Activated CD4-positive, CD25-positive, alpha-beta regulatory T cell (primary cell): ENCODE measurements at regions not wholly inside any gene's neighbourhood (a gene's known extent, or its start where the extent isn't known, plus 50 kb on each side); places are given as distances from the start of the nearest gene placed in this dataset.
"Not testable (repeated sequence)": the region's sequence is repeated elsewhere in the genome, so short reads cannot be mapped to it uniquely, and the experiment has no call there.

Source experiments
- DNase-seq, 4 experiments: peaks; one replicate each; lab custom pipeline; 2025; lab: John Stamatoyannopoulos, UW

DNA sequence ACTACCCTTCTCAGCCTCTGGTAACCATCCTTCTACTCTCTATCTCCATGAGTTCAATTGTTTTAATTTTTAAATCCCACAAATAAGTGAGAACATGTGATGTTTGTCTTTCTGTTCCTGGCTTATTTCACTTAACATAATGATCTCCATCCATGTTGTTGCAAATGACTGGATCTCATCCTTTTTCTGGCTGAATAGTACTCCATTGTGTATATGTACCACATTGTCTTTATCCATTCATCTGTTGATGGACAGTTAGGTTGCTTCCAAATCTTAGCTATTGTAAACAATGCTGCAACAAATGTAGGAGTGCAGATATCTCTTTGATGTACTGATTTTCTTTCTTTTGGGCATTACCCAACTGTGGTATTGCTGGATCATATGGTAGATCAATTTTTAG is 103.0 kb downstream of the CARTPT start:
- not testable (repeated sequence) for DNase-seq

DNA sequence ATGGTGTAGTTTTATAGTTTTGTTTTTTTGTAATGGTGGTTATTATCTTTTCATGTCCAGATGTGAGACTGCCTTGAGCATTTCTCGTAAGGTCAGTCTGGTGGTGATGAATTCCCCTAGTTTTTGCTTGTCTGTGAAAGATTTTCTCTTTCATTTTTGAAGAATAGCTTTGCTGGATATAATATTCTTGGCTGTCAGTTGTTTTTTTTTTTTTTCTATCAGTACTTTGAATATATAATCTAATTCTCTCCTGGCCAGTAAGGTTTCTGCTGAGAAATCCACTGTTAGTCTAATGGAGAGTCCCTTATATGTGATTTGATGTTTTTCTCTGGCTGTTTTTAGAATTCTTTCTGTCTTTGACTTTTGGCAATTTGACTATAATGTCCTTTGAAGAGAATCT is 106.9 kb downstream of the CARTPT start:
- no peak for DNase-seq

DNA sequence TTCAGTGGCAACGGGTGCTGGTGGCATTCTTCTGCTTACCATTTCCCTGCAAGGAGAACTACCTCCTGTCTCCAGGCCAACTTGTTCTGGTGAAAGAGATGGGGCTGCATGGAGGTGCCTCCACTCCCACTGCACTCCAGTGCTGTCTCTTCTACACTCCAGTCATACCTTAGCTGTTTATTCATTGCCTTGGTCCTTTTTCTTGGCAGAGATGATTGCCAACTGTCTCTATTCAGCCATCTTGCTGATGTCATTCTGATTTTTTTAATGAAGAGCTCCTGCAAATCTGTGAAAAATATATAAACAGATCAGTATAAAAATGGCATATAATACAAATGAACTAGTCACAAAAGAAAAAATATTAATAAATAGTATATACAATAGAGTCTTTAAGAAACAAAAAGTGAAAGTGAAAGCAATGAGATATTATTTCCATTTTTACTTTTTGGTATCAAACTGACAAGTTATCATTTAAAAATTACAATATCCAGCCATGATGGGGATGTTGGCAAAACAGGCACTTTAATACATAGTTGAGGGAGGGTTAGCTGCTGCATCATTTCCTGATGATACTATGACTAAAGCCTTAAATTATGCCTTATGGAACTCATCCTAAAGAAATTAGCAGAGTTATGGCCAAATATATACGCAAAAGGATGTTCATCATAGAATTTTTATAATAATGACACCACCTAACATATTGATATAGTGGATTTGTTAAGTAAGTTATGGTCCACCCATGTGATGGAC is 109.4 kb downstream of the CARTPT start:
- DNase-seq: no peak

DNA sequence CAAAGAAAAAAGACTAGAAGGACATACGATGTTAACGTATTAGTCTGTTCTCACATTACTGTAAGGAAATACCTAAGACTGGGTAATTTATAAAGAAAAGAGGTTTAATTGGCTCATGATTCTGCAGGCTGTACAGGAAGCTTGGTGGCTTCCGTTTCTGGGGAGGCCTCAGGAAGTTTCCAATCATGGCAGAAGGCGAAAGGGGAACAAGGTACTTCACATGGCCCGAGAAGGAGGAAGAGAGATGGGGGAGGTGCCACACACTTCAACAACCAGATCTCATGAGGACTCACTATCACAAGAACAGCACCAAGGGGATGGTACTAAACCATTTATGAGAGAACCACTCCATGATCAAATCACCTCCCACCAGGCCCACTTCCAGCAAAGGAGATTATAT is 110.1 kb downstream of the CARTPT start:
- no peak for DNase-seq

DNA sequence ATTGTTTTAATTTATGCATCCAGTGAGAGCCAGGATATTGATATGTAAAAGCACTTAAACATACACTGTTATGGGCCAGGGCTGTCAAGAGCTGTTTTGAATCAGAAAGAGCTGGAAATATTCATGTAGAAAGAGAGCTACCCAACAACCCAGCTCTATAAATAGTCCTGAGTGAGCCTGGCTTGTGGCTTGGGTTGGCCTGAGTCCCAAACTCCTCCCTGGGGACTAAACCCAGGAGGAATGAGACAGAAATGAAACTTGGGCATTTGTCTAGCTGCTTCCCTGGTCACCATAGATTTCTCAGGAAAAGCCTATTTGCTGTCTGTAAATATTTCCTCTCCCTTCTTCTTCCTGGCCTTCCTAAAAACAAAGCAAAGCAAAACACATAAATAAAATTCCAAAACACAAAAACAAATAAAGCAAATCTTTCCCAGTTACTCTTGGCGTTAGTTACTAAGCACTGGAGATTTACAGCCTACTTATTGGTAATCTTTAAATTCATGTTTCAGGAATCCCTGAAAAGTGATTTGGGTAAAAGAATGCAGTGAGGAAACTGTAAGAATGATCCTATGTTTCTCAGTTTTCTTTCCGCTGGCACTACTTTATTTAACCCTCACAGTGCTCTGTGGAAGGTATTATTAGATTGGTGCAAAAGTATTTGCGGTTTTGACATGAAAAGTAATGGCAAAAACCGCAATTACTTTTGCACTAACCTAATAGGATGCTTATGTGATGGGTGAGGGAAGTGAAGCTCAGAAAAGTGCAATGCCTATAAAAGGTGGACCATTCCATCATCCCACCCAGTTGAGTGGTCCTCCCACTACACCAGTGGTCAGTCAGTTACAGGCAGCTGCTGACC is 111.8 kb downstream of the CARTPT start:
- DNase-seq: no peak

DNA sequence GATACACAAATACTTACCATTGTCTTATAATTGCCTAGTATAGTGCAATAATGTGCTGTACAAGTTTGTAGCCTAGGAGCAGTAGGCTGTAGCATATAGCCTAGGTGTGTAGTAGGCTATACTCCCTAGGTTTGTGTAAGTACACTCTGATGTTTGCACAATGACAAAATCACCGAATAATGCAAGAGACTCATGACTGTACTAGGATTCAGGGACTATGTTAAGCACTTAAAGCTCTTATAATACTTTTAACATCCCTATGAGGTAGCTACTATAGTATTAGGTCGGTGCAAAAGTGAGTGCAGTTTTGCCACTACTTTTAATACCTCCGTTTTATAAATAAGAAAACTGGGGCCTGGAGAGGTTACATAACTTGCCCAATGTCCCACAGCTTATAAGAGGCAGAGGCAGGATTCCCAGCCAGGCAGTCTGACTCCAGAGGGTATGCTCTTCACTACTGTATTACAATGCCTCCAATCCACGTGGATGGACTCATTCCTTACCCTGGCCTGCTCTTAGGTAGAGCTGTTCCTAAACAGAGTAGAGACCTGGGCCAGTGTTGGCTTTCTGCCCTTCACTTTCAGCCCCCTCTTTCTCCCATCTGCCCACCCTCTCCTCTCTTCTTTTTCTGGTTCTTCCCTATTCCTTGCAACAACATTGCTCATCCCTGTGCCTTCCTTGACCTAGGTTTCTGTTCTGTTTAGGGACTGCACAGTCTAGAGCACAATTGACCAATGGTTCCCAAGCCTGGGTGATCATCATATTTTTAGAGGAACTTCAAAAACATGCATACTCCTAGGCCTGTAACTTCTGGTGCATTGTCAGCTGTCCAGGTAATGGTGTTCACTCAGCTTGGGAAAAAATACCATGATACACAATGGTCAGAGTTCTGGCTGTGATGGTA is 114.0 kb downstream of the CARTPT start:
- no peak for DNase-seq

DNA sequence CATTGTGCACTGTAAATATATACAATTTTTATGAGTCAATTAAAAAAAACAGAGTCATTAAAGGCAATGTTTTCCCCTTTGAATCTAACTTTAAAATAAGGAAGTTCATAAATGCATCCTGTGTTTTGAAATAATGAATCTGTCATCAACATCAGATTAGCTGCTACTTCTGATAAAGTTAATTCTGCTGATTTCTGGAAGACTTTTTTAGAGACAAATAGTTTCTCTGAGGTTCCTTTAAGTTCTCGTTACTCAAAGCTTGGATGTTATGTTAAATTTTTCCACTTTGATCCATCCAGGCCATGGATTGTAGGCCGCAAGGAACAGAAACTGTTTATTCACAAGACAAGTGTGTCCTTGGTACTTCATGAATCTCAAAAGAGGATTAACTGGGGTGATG is 115.5 kb downstream of the CARTPT start:
- DNase-seq: no peak

DNA sequence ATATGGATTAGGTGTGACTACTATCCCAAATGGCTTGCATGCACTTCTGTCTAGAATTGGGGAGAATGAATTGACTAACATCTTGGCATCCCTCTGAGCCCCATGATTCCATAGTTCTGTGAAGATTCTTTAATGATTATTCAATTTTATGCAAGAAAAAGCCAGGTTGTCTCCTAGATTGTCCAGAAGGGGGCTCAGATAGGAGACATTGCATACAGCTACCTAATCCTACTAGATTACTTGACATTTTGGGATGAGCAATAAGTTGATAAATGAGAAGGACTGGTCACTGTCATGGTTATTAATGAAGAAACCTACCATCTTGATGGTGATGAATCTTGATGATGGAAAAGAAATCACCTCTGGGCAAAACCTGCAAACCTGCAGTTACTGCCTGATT is 117.0 kb downstream of the CARTPT start:
- no peak for DNase-seq

DNA sequence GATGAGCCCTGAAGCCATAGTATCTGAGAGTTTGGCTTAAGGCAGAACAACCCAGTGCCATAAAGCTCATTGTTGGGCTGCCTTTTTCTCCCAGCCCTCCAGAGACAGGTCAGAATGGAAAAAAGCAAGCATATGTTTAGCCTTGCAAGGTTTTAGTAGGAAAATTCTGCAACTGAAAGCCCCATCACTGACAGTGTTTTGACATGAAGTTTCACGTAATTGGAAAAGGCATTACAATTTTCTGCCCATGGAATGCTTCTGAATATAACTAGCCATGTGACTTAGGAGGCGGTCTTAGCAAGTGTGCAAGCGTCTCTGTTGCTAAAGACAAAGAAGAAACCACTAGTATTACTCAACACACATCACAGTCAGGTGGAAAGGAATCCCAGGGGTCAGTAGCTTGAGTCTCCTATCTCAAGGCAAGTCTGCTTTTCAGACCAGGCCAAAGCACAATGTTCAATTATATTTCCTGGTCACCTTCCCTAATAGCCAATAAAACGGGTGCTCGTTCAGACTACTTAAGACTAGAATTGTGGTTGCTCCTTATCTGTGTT is 117.6 kb downstream of the CARTPT start:
- no peak for DNase-seq

DNA sequence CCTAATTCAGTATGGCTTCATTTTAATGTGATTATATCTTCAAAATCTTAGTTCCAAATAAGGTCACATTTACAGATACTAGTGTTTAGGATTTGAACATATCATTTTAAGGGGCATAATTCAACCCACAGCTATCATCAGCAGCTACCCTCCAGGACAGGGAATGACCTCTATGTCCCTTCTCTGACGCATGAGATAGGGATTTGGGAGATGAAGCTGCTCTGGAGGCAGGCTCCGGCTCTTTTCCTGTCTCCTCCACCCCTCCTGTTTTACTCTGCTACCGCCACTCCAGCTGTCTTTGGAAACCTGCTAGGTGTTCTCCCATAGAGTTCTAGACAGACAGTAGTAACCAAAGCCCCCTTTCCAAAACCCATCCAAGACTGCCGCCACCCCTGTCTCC is 119.2 kb downstream of the CARTPT start:
- DNase-seq: no peak

DNA sequence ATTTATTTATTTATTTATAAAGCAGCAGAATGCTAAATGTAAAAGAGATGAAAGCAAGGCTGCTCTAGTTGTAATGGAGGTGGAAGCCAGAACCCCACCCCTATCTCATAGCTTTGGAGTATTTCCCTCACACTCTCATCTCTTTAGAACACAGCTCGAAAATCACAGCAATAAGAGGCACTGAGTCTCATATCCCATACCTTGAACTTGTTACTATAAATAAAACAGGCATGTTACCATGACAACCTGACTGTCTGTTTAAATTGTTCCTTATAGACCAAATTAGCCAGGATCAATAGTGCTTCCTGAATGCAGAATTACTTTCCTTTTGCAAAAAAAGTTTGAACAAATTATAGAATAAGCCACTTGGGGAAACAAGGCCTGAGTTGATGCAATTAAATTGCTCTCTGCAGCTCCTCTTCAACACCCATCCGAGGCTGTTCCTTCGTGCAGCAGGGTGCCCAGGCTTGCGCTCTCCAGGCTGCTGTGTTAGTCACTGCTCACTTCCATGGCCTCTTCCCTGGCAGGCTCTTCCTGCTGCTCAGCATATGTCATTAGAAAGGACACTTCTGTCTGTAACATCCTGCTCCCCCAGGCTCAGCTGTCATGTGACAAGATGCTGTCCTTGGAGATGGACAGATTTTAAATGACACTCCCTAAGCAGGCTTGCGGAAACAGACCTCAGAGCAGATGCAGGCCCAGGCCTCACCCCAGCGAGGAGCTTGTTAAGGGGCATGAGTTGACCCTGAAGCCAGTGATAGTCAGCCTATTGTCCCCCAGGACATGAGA is 120.2 kb downstream of the CARTPT start:
- no peak for DNase-seq

DNA sequence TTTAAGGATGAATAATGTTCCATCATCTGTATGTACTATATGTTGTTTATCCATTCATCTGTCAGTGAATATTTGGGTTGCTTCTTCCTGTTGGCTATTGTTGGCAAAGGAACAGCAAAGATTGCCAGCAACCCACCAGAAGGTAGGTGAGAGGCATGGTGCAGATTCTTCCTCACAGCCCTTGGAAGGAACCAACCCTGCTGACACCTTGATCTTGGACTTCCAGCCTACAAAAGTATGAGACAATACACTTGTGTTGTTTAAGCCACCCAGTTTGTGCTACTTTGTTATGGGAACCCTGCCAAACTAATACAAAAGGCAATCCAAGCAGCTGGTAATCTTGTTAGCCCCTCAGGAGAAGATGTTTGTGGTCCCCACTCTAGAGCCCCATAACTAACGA is 122.0 kb downstream of the CARTPT start:
- DNase-seq: no peak

DNA sequence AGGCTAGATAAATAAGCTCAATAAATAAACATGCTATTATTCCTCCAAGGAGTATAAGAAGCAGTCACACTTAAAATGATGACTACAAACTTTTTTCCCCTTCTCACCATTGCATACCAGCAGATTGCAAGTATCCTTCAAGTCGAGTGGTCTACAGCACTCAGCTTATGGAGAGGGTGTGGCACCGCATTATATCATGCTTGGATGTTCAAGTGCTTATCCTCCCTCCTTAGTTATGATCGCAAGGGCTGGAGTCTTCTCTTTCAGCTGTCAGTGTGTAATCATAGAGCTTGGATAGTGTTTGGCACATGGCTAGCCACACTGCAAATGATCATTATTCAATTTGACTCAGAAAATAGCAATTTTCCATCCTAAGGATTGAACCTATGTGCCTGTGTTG is 124.0 kb downstream of the CARTPT start:
- DNase-seq: no peak

DNA sequence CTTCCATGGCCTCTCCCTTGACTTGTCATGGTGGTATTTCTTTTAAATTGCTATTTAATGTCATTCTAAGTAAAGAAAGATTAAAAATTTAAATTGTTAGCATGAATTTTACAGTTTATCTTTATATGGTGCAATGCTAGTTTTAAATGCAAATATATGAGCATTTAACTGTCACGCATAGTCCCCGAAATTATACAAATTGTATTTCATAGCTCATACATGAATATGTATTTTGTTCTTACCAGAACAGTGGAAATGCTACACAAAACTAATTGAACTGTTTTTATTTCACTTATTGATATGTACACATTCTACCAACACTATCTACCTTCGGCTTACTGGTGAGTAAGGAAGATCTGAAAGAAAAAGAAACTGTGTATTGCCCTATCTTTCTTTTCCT is 125.8 kb downstream of the CARTPT start:
- no peak for DNase-seq

DNA sequence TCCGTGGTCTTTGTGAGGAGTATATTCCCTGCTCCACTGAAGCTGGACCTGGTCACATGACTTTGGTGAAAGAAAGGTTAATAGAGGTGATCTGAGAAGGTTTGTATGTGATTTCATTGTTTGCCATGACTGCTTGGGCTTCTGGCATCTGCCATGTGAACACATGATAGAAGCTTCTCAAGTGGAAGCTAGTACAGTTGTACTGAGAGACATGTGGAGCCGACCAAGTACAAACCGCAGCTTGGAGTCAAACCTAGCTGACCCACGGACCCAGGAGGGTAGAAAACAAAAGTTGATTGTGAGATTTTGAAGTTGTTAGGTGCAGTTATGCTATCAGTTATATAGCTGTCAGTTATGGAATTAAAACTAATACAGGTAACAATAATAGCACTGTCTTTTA is 140.4 kb downstream of the CARTPT start:
- no peak for DNase-seq

DNA sequence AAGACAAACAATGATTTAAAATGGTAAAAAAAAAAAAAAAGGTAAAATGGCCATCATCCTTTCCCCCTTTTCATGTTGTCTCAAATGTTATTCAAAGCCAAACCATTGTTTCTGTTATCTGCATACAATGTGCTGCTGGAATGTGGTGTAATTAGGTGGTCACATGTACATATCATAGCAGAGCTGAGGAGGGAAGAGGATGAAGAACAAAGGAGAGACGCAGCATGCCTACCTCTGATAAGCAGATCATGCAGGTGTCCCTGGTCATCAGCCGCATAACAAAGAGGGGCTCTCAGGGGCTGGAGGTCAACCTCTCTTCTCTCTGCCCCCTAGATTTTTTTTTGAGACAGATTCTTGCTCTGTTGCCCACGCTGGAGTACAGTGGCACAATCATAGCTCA is 141.0 kb downstream of the CARTPT start:
- DNase-seq: no peak

DNA sequence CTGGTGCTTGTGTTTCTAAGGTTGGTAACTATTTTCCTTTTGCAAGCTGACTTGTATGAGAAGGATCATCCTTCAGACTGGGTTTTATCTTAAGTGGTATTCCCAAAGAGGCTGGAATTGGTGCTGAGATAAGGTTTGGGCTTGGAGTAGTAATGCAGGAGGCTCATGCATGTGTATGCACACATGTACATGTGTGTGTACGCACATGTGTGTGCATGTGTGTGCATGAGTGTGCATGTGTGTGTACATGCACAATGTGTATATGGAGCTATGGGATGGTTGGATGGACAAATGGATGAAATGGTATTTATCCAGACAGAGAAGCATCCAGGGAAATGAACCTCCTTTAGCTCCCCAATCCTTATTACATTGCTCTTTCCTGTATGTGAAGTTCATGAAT is 142.6 kb downstream of the CARTPT start:
- DNase-seq: no peak

DNA sequence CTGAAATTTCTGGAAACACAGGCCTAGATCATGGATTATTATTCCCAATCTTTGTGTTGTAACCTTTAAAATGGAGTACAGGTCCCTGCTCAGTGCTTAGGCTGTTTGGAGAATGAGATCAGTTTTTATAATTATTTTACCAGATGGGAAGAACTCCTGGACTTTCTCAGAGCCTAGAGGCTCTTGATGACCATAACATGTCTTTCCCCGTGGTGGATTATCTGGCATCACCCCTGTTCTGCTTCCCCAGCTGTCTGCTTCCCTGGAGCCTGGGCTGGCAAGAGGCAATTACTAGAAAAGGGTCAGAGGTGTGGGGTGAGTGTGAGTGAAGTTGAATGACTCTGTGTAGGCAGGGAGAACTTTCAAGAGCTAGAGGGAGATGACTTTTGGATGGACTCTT is 143.0 kb downstream of the CARTPT start:
- DNase-seq: no peak

DNA sequence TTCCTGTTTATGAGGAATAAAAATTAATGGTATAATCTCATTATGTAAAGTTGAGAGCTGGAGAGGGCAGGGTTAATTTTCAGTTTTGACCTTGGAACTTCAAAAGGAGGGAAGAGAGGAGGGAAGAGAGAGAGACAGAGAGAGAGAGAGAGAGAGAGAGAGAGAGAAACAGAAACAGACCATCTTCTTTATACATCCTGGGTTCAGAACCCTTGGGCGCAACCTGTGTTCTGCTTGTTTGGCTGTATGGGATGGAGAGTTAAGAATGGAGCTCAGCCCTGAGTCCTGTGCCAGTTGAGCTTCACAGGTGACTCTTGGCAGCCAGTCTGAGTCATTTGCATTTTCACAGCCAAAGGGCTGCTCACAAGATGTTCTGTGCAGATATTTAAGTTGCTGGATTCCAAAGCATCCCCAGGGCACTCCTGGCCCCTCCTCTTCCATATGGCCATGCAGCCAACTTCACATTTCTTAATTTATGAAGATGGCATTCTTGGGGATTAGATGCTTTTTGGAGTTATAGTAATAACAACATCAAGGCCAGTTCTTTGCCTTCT is 143.5 kb downstream of the CARTPT start:
- no peak for DNase-seq

DNA sequence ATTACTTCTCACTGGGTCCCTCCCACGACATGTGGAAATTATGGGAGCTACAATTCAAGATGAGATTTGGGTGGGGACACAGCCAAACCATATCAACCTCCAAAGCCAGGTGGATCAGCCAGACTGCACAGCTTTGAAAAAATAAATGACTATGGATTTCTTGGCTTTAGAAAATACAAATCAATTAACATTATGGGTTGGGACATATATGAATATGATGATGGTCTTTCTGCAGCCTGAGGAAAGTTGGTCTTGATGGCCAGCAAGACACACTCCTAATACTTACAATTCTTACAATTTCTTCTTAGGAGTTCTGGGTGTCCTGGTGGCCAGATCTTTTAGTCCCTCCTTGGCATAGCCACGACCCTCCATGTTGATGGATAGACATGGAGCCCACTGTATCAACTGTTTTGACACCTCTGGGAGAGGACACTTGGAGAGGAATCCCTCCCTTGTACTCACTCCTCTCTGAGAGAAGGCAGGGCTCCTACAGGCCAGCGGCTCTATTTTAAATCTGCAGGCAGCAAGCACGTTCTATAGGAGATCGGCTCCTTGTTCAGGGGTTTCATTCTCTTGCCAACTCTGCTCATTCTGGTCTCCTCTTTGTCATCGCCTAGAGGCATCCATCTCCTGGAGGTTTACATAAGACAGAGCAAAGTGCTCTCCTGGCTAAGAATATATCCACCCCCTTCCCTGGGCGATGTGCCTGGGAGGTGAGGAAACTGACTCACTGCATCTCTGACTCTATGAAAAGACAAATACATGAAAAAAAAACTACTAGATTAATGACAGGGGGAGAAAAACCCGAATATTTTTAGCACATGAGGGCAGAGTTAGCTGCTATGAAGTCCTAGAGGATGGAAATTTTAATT is 145.9 kb downstream of the CARTPT start:
- DNase-seq: no peak
